Kidney epithelial cell (primary cell): ENCODE measurements at regions not wholly inside any gene's neighbourhood (a gene's known extent, or its start where the extent isn't known, plus 50 kb on each side); places are given as distances from the start of the nearest gene placed in this dataset.

Source experiments
- DNase-seq: peaks from one replicate; pipeline ENCODE4 v3.0.0-alpha.2; 2010; ENCODE audit warnings: low read depth
- H3K27me3 ChIP-seq: 2 replicates; pipeline ENCODE4 v1.6.0; 2011; ENCODE audit warnings: low read length; ENCODE audit not compliant: control insufficient read depth, insufficient read depth
- H3K36me3 ChIP-seq: 2 replicates; pipeline ENCODE4 v1.5.1; 2011; ENCODE audit warnings: low read length; ENCODE audit not compliant: control insufficient read depth, insufficient read depth
- H3K4me3 ChIP-seq: 2 replicates; pipeline ENCODE4 v1.5.1; 2011; ENCODE audit warnings: low read depth, mild to moderate bottlenecking, control low read depth, low read length
- CTCF ChIP-seq: IDR thresholded peaks from 2 replicates; pipeline ENCODE4 v1.5.1; 2011; ENCODE audit warnings: mild to moderate bottlenecking, moderate library complexity, low read length, control low read depth, inconsistent platforms; ENCODE audit not compliant: insufficient read depth, poor library complexity, severe bottlenecking

DNA sequence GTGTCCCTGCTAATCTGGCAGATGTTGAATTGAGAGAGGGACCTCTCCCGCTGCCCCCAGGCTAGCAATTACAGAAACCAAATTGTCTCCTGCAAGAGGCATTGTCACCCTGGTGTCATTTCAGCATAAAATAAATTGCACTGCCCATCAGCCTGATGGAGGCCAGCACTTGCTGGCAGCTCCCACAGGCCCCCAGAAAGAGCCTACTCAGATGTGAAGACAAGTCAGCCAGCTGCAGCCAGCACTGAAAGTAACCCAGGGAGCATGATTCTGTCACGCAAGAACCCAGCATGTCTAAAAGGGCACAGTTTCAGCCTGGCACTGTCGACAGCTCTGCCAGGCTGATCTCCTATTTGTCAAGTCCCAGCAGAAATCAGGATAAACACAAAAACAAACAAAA is 110.3 kb upstream of the CTTNBP2NL start:
- no peak for TF ChIP-seq CTCF
- no peaks in the 10 kb centered on the region for H3K27me3 ChIP-seq

DNA sequence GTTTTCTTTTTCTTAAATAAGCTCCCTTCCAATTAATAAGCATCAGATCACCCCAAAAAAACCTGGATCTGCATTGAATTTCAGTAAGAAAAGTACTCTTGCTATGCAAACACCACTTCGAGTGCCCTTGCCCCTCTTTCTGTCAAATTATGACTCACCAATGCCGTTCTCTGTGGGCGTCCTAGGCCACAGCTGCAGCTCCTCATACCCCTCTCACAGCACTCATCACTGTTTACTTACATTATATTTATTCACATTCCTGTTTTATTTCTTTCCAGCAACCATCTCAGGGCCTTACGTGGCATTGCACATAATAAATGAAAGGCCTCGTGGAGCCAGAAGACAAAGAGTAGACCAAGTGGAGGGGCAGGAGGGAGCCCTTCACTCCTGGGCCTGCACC is 99.1 kb upstream of the CTTNBP2NL start:
- Histone ChIP-seq H3K27me3 (no peaks in the 10 kb centered on the region), H3K4me3 (no peak overlapping the region), H3K36me3 (no peaks in the 10 kb centered on the region)
- no peak for DNase-seq
- TF ChIP-seq CTCF = no peak

More for the DNA sequence above, 110.3 kb upstream of the CTTNBP2NL start:
- no peak overlapping the region for H3K4me3 ChIP-seq
- DNase-seq = no peak
- H3K36me3 ChIP-seq = no peaks in the 10 kb centered on the region

- DNase-seq = no peak
Measured at GRCh38 chr1:112297536-112297935, 98.5 kb upstream of the CTTNBP2NL start.

GRCh38 chr1:112298558-112298957 is 97.5 kb upstream of the CTTNBP2NL start:
- no peaks in the 10 kb centered on the region for H3K27me3 ChIP-seq
- no peak for DNase-seq
- no peak overlapping the region for H3K4me3 ChIP-seq
- H3K36me3 ChIP-seq = no peaks in the 10 kb centered on the region
- TF ChIP-seq CTCF = peak; percentile 48

More at GRCh38 chr1:112297536-112297935, 98.5 kb upstream of the CTTNBP2NL start:
- Histone ChIP-seq H3K36me3 (no peaks in the 10 kb centered on the region), H3K4me3 (no peak overlapping the region), H3K27me3 (no peaks in the 10 kb centered on the region)
- no peak for TF ChIP-seq CTCF

- no peaks in the 10 kb centered on the region for H3K27me3 ChIP-seq
- H3K36me3 ChIP-seq = no peaks in the 10 kb centered on the region
- H3K4me3 ChIP-seq = no peak overlapping the region
- DNase-seq = no peak
- TF ChIP-seq CTCF = no peak
Measured at GRCh38 chr1:112304126-112304525, 91.9 kb upstream of the CTTNBP2NL start.

DNA sequence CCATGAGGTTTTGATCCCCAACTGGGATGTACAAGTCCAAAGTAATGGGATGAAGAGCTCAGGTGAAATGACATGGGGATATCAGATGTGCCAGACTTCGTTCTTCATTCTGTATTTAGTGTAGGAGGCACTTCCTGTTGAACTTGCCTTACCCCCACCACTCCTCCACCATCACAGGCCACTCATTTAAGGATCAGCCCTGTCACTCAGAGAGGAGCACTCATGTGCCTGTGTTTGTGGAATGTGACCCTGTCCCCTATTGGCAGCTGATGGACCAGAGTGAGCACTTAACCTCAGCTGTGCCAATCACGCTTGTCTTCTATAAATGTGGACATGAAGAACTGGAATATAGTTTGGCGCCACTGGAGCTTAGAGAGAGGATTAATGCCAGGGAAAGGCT is 91.4 kb upstream of the CTTNBP2NL start:
- Histone ChIP-seq H3K36me3 (no peaks in the 10 kb centered on the region), H3K27me3 (no peaks in the 10 kb centered on the region)

More for the DNA sequence above, 91.4 kb upstream of the CTTNBP2NL start:
- DNase-seq = no peak
- H3K4me3 ChIP-seq = no peak overlapping the region
- TF ChIP-seq CTCF = no peak
